Hippocampal formation (tissue), 2 donors: ENCODE measurements at regions not wholly inside any gene's neighbourhood (a gene's known extent, or its start where the extent isn't known, plus 50 kb on each side); places are given as distances from the start of the nearest gene placed in this dataset.

Experiments used
- DNase-seq, 2 donors: peaks; one replicate each; lab custom pipeline; 2025; lab: John Stamatoyannopoulos, UW

DNA sequence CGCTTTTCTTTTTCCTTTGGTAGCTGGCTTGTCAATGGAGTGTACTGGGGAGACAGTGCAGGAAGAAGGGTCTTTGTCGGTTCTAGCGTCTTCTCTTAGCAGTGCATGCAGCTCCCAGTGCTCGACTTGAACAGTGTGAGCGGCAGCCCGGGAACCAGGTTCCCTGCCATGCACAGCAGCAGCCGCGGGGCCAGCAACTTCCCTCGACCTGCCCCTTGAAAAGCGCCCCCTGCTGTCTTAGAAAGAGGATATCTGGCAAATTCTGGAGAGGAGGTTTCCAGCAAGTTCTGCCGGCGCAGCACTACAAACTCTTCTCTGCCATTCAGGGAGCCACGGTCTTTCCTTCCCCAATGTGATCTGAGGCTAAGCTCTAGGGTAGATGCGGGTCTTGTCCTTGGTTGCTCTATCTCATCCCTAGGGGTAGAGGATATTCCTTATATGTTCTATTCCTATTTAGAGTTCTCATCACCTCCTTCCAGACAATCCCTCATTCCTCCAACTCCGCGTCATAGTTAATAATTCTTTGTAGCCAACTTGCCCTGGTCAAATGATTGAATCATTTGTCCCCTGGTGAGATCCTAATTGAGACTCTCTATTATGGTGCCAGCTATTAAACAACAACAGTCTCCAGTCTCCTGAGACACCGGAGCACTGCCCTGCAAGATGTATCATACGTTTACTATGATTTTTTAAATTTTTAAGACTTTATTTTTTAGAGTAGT lies 451.3 kb downstream of the PMP22 start:
- no peak for DNase-seq

GRCh38 chr17:14808425-14808824 lies 456.7 kb downstream of the PMP22 start:
- no peak for DNase-seq

- no peak for DNase-seq
Observed at GRCh38 chr17:14805348-14805747, 459.8 kb downstream of the PMP22 start.

DNA sequence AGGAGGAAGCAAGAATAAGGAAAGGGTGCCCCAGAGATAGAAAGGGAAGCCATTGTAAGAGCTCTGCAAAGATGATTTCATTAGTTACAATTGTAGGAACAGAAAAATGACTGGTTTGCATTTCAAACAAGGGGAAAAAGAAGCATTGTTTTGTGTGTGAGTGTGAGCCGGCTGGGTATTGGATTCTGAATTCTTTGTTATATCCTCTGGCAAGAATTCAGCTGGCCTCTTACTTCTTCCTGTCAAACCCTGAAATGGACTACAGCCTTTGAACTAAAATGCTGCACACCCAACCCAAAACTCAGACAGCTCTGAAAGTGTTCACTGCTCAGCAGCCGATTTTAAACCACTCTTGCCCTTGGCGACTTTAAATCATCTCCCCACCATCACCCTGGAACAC lies 461.3 kb downstream of the PMP22 start:
- peak; percentile 8 to 82 for DNase-seq

DNA sequence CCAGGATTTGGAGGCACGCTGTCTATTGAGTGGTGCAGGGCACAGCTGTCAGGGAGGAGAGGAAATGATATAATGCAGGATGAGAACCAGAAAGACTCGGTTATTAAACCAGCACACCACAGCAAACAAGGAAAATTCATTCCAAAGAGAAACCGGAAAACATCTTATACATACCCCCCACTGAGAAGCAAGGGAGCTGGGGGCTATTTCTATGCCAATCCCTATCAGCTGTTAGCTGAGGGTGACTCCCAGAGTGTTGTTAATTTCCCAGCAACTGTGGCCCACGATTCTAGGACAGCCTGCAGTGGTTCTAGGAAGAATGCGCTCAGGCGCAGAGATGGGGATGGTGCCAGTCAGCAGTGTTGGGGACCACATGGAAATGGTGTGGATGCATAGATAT lies 467.3 kb downstream of the PMP22 start:
- no peak for DNase-seq

GRCh38 chr17:14797021-14797420 lies 468.1 kb downstream of the PMP22 start:
- DNase-seq = no peak

DNA sequence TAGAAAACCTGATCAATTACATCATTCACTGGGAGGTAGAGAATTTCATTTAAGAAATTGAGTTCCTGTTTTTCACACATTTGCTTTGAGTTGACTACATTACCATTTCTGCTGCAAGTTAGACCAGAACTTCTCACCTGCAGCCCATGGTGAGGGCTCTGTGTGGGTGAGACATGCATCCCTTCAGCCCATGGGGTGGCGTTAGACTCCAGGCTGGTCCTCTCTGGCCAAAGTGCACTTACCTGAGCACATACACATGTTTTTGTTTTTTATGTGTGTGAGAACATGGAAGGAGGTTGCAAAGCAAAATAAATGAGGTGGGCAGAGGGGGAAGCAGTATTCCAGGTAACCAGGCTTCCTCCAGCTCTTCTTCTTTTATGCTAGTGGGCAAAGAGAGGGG lies 470.2 kb downstream of the PMP22 start:
- DNase-seq = no peak

GRCh38 chr17:14793237-14793636 lies 471.9 kb downstream of the PMP22 start:
- DNase-seq = no peak

GRCh38 chr17:14792746-14793145 lies 472.4 kb downstream of the PMP22 start:
- no peak for DNase-seq

DNA sequence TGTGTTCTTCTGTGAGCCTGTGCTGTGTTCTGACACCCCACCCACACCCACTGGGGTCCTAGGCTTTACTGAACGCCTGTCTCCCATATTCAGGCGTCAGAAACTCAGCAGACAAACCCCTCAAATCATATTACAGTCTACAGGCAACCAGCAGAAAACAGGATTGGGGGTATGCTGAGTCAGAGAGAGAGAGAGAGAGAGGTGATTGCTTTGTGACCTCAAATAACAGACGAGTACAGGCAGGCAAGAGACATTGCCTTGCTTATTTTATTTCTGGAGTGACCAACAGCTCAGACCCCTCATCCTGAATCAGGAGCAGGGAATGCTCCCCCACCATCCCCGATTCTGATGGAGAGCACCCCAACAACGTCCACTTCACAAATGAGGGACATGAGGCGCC lies 473.9 kb downstream of the PMP22 start:
- DNase-seq = no peak

DNA sequence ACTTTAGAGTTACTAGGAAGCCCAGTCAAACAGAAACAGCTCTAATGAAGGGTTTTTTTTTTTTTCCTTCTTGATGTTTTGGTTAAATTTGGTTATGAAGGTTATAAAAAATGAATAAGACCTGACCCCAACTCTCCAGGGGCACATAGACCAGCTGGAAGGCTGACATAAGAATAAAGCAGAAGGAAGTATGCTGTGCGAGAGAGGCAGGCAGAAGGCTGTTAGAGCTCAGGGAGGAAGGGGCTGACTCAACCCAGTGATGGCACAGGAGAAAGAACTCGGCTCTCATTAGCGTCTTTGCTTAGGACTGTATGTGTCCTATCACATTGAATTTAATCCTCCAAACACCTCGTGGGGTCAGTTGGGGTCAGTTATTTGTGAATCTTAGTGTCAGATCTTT lies 474.6 kb downstream of the PMP22 start:
- DNase-seq = no peak

DNA sequence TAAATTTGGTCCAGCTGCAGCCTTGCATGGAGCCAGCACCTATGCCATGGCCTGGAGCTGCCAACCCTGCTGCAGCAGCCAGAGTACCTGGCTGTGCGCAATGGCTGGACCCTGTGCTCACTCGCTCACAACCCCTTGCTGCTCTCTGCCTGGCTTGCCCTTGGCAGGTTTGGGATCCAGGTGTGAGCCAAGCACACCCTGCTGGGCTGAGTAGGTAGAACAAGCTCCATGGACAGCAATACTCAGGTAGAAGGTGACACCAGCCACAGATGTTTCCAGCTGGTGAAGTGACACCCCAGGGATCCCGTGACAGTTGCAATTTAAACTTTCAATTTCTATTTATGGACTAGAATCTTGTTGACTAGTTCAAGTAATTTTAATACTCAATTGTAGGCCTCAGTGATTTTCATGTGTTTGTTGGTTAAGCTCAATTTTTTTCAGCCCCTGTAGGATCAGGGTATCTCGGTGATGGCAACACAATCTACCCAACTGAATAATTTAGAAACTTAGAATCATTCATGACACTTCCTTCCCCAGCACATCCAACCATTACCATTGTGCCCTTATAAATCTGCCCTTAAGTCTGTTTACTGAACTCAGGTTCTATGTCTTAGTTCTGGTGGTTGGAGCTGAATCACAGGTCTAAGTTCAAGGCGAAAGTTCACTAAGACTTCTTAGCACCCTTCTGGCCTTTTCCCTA lies 480.0 kb downstream of the PMP22 start:
- no peak for DNase-seq

GRCh38 chr17:14781123-14781522 lies 480.2 kb downstream of the HS3ST3B1 start:
- DNase-seq = no peak

DNA sequence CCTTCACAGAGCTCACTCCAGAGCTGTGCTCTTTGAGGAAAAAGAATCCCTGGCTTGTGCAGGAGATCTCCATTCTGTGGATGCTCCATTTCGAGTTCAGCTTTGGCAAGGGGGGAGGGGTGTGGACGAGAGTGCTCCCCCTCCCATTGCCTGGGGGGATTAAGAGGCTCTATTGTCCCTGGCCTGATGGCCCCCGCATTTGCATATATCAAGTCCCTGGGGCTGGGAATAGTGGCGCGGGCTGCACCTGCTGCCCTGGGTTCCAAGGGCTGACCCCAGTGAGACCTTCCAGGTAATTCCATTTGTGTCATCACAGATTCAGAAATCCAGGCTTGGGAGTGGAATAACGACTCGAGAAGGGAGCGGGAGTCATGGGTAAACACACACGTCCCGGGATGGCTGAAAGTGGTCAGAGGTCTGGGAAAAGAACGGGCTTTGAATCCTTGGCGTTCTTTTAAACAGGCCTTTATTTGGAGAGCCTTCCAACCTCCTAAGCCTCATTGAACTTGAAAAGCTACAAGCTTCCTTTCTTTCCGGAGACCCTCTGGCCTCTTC lies 479.3 kb downstream of the HS3ST3B1 start:
- DNase-seq = no peak

DNA sequence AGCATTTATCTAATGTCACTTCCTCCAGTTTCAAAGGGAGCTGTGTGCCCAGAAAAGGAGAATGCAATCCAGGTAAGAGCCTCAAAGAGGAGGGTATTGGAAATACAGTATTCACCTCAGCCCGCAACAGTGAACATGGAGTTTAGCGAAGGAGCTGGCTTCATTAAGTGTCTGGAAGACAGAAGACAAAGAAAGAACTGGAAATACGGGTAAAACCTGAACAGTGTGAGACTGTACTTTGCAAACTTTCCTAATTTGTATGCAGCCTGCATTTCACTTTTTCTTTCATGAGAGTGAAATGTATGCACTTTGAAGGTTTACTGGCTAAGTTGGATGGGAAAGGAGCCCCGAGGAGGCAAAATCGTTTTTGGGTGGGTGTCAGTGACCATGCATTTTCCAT lies 478.4 kb downstream of the HS3ST3B1 start:
- DNase-seq = no peak

DNA sequence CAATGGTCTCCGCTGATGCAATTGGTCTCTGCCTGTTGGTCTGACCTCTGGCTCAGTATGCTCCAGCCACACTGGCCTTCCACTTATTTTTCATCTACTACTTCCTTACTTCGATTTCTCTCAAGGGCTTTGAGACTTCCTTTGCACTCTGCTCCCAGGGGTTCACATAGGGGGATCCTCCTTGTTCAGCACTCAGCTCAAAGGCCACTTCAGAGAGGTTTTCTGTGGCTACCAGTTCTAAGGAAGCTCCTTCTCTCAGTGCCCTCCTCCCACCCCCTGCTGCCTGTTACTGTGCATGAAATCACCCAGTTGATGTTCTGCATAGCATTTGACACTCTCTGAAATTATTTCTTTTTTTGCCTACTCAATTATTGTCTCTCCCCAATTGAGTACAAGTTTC lies 476.4 kb downstream of the HS3ST3B1 start:
- no peak for DNase-seq

DNA sequence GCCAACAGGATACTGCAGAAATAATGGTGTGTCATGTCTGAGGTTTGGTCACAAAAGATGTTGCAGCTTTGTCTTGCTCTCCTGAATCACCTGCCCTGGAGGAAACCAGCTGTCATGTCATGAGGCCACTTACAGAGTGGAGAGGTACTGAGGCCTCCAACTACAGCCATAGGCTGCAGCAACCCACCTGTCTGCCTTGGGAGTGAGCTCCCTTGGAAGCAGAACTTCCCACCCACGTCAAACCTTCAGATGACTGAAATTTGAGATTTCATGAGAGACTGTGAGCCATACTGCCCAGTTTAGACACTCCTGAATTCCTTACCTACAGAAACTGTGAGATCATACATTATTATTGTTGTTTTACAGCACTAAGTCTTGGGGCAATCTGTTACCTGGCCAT lies 475.9 kb downstream of the HS3ST3B1 start:
- no peak for DNase-seq

DNA sequence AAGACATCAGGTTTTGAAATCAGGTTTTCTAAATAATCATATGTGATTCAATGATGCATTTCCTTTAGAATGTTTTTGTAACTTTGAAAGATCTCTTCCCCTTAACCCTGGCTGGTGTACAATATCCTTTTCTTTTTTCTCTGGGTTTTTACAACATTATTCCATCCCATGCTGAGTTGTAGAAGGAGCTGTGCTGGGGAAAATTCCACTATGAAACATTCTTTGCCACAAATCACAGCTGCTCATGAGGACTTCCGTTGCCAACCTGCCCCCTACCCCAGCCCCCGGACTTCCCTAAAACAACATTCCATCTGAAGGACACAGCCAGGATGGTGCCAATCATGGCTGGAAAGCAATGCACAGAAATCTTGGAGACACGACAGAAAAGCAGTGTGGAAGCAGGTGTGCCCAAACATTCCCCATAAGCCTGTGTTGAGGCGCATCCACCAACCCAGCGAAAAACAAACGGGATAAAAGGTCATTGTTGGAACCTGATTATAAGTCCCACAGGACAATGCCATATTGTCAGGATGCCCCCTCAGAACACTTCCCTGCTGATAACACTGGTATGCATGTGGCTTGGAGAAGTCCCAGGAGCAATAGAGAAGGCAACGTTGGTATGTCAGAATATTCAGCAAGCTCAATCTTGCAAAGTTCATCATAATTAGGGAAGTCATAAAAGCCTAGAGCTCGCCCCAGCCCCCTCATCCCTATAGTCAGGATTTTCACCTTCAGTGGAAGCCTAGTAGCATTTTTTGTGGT lies 475.0 kb downstream of the HS3ST3B1 start:
- no peak for DNase-seq

DNA sequence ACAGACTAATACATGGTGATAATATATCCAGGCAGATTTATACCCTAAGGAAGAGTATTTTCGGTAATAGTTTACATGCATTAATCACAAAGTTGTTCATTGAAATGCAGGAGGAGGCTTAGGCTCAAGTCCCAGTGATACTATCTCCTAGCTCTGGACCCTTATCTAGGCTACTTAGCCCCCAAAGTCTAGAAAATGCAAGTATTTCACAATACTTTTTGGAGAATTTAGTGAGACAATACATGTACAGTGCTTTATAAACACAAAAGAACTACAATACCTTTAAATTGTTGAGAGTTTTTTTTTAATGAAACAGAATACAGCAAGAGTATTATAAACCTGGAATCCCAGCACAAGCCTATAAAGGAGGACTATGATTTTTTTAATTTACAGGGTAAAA lies 473.9 kb downstream of the HS3ST3B1 start:
- DNase-seq = no peak

- no peak for DNase-seq
Observed at GRCh38 chr17:14772776-14773175, 471.9 kb downstream of the HS3ST3B1 start.

DNA sequence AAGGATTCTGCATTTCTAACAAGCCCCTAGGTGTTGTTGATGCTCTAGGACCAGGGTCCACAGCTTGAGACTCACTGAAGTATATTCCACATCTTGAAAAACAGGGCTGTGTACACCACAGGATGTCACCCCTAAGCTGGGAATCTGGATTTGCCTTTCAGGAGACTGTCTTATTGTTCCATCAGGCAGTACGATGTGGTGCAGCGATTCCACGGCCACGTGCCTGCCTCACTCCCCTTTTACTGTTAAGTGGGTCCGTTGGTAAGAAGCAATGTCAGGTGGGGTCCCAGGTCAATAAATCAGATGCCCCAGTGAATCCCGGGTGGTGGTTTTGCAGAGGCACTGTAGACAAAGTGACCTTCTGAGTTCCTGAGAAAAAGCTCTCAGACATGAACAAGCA lies 470.7 kb downstream of the HS3ST3B1 start:
- no peak for DNase-seq

DNA sequence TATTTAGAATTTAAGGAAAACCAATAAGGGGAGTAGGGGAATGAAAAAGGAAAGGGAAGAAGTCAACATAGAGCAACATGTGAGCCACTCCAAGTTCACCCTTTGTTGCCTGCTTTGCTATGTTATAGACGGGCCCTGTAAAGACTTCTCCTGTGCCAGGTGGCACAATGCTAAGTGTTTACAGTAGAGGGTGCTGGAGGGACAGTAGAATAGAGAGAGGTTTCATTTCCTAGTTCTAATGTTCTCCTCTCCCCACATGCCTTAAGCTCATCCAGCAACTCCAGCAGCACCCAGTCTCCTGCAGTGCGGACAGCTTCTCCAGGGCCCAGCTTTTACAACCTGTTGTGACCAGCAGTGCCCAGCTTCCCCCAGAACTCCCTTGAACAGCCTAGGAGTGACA lies 468.0 kb downstream of the HS3ST3B1 start:
- DNase-seq = no peak
